GM19397 (cell line): ENCODE measurements at regions not wholly inside any gene's neighbourhood (a gene's known extent, or its start where the extent isn't known, plus 50 kb on each side); places are given as distances from the start of the nearest gene placed in this dataset.

Source experiments
- ATAC-seq: cut with Tn5 transposase; IDR thresholded peaks from one replicate; pipeline ENCODE4 v1.9.1; 2021; ENCODE audit warnings: mild to moderate bottlenecking, moderate library complexity; ENCODE audit not compliant: unreplicated experiment

GRCh38 chr1:239023732-239024360 lies 362.5 kb upstream of the CHRM3 start:
- no peak for ATAC-seq

- ATAC-seq, result no peak
Observed at GRCh38 chr1:239016337-239016736, 370.0 kb upstream of the CHRM3 start.

- no peak for ATAC-seq
Observed at GRCh38 chr1:239011382-239011781, 375.0 kb upstream of the CHRM3 start.

- ATAC-seq, result no peak
Observed at GRCh38 chr1:239008568-239008967, 377.8 kb upstream of the CHRM3 start.

GRCh38 chr1:239006276-239006675 lies 380.1 kb upstream of the CHRM3 start:
- ATAC-seq, result no peak

- ATAC-seq, result no peak
Observed at GRCh38 chr1:238999944-239000343, 386.4 kb upstream of the CHRM3 start.

- no peak for ATAC-seq
Observed at GRCh38 chr1:238998577-238998976, 387.8 kb upstream of the CHRM3 start.

- ATAC-seq, result no peak
Observed at GRCh38 chr1:238991765-238992495, 394.4 kb upstream of the CHRM3 start.

- no peak for ATAC-seq
Observed at GRCh38 chr1:238985312-238985711, 401.1 kb upstream of the CHRM3 start.

- ATAC-seq, result no peak
Observed at GRCh38 chr1:238982736-238983135, 403.6 kb upstream of the CHRM3 start.

- ATAC-seq, result no peak
Observed at GRCh38 chr1:238981317-238981933, 404.9 kb upstream of the CHRM3 start.

GRCh38 chr1:238980053-238980452 lies 406.3 kb upstream of the CHRM3 start:
- ATAC-seq, result no peak

GRCh38 chr1:238964631-238965030 lies 421.7 kb upstream of the CHRM3 start:
- ATAC-seq, result no peak

- no peak for ATAC-seq
Observed at GRCh38 chr1:238962941-238963340, 423.4 kb upstream of the CHRM3 start.

GRCh38 chr1:238961790-238962189 lies 424.6 kb upstream of the CHRM3 start:
- ATAC-seq, result no peak

GRCh38 chr1:238960071-238960470 lies 426.3 kb upstream of the CHRM3 start:
- ATAC-seq, result no peak

- ATAC-seq, result no peak
Observed at GRCh38 chr1:238955934-238956333, 430.4 kb upstream of the CHRM3 start.

GRCh38 chr1:238954865-238955264 lies 431.5 kb upstream of the CHRM3 start:
- ATAC-seq, result no peak

GRCh38 chr1:238953448-238954010 lies 432.8 kb upstream of the CHRM3 start:
- ATAC-seq, result no peak

GRCh38 chr1:238951809-238952208 lies 434.6 kb upstream of the CHRM3 start:
- ATAC-seq, result no peak

GRCh38 chr1:238950784-238951183 lies 435.6 kb upstream of the CHRM3 start:
- ATAC-seq, result no peak

- no peak for ATAC-seq
Observed at GRCh38 chr1:238950017-238950416, 436.4 kb upstream of the CHRM3 start.
